Thymus (tissue), 11 donors: ENCODE measurements at regions not wholly inside any gene's neighbourhood (a gene's known extent, or its start where the extent isn't known, plus 50 kb on each side); places are given as distances from the start of the nearest gene placed in this dataset.
"Not testable (repeated sequence)": the region's sequence is repeated elsewhere in the genome, so short reads cannot be mapped to it uniquely, and the experiment has no call there.

ENCODE experiments used
- DNase-seq, 9 donors: peaks; one replicate each; pipeline ENCODE4 v3.0.0-alpha.2; 2013; ENCODE audit warnings: low spot score in 9 of 9, low read depth in 6 of 9, missing footprints in 1 of 9
- H3K27ac ChIP-seq, 2 donors: one replicate each; pipeline ENCODE4 v1.5.1; 2013; ENCODE audit warnings: control low read depth in 1 of 2, low read depth in 1 of 2, low read length in 1 of 2, mild to moderate bottlenecking in 1 of 2, moderate library complexity in 1 of 2
- H3K27me3 ChIP-seq, 2 donors: one replicate each; pipeline ENCODE4 v1.5.1; 2013; ENCODE audit warnings: low read length in 1 of 2; ENCODE audit not compliant: control insufficient read depth in 2 of 2, insufficient read depth in 1 of 2
- H3K36me3 ChIP-seq, 2 donors: one replicate each; pipeline ENCODE4 v1.5.1; 2013; ENCODE audit warnings: low read length in 1 of 2, mild to moderate bottlenecking in 1 of 2, moderate library complexity in 1 of 2; ENCODE audit not compliant: control insufficient read depth in 2 of 2, insufficient read depth in 2 of 2
- H3K4me1 ChIP-seq, 2 donors: one replicate each; pipeline ENCODE4 v1.5.1; 2013; ENCODE audit warnings: low read length in 2 of 2; ENCODE audit not compliant: control insufficient read depth in 2 of 2, insufficient read depth in 2 of 2
- H3K4me3 ChIP-seq, 2 donors: one replicate each; pipeline ENCODE4 v1.5.1; 2013; ENCODE audit warnings: low read length in 2 of 2, control low read depth in 1 of 2, mild to moderate bottlenecking in 1 of 2
- H3K9me3 ChIP-seq, 2 donors: one replicate each; pipeline ENCODE4 v1.5.1; 2013; ENCODE audit warnings: low read length in 1 of 2, mild to moderate bottlenecking in 1 of 2; ENCODE audit not compliant: control insufficient read depth in 2 of 2, insufficient read depth in 1 of 2
- WGBS: extraction: QIAGEN DNeasy Blood & Tissue Kit; methylation state at CpG from one replicate; pipeline ENCODE4 v1.1.7; 2013; 5-methylcytosine and 5-hydroxymethylcytosine counted together
- donor health status: healthy.

DNA sequence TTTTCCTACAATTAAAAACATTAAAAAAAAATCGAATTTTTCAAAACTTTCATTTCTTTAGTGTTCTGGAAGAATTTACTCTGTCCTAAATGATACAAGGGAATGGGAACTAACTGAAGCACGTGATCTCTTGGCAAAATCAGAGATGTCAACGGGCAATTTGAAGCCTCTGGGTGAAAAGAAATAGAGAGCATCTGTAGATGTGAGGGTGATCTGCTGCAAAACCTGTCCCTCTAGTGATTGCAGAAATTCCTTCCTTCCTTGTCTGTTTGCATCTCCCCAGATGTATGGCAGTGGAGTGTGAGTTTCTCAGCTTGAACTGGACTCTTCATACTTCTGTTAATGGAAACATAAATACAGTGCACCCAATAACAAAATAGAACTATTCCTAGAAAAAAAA is 100.5 kb upstream of the S1PR1 start:
- WGBS, result 67% methylated on average over 3 of the region's 3 CpGs
- H3K36me3 ChIP-seq, result no peaks in the 10 kb centered on the region
- no peak for DNase-seq
- H3K27me3 ChIP-seq, result no peaks in the 10 kb centered on the region
- H3K4me3 ChIP-seq, result no peak overlapping the region
- no peaks in the 10 kb centered on the region for H3K9me3 ChIP-seq
- H3K27ac ChIP-seq, result peak overlapping the region in 1 of 2 donors; percentile 50
- peaks cover 3 to 6% of the 10 kb centered on the region in 2 donors for H3K4me1 ChIP-seq

DNA sequence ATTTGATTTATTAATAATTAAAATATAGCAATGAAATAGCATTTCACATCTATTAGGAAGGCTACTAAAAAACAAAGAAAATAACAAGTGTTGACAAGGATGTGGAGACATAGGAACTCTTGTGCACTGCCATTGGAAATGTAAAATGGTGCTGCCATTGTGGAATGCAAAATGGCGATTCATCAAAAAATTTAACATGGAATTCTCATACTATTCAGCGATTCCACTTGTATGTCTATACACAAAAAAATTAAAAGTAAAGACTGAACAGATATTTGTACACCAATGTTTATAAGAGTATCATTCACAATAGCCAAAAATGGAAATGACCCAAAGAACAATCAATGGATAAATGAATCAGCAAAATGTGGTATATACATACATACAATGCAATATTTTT is 101.3 kb upstream of the S1PR1 start:
- 98% methylated on average over 2 of the region's 2 CpGs for WGBS
- H3K4me1 ChIP-seq, result peaks cover 3 to 9% of the 10 kb centered on the region in 2 donors

DNA sequence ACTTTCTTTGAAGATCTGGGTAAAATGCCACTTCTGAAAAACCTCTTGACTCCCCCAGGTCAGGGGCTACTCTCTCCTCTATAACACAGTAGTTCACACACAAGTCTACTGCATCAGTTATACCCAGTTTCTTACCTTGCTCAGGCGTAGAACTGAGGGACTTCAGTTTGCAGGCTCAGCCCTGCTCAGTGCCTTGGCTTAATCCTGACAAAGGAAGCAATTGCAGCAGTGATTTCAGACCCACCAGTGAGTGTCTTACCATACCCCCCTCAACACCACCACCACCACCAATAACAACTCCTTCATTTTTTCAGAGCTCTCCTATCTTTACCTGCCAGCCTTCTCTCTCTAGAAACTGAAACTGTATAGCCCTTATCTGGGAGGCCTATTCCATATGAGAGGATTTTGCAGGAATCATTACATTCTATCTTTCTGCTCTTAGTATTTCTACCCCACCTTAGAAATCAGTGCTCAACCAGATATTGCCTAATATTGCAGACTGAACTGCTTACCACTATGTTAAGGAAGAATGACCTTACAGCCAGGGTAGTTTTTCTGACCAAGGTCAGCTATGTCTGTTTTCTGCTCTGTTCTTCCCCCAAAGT is 105.5 kb upstream of the S1PR1 start:
- no peak overlapping the region for H3K4me3 ChIP-seq
- no peaks in the 10 kb centered on the region for H3K9me3 ChIP-seq
- no peaks in the 10 kb centered on the region for H3K36me3 ChIP-seq
- no peak for DNase-seq
- H3K27ac ChIP-seq, result no peak overlapping the region
- WGBS, result 96% methylated on average over 1 of the region's 1 CpG
- H3K27me3 ChIP-seq, result no peaks in the 10 kb centered on the region
- peaks cover 9 to 28% of the 10 kb centered on the region in 2 donors for H3K4me1 ChIP-seq

More for the DNA sequence above, 101.3 kb upstream of the S1PR1 start:
- Histone ChIP-seq H3K27me3 (no peaks in the 10 kb centered on the region), H3K9me3 (no peaks in the 10 kb centered on the region), H3K36me3 (no peaks in the 10 kb centered on the region), H3K4me3 (no peak overlapping the region), H3K27ac (no peak overlapping the region)
- no peak for DNase-seq

DNA sequence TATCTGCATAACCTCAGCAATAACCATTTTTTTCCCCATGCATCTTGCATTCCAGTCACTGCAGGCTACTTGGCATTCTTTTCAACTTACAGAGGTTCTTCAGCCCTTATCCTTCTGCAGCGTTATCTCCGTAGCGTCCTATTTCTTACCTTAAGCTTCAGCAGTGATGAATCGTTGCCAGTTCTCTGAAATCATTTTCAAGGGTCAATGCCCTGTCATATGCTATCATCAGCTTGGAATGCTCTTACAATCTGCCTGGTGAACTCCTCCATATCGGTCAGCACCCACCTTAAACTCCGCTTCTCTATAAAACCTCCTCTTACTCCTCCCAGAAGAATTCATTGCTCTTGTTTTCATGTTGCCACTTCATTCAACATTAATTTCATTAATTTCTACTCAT is 105.1 kb upstream of the DPH5 start:
- DNase-seq, result no peak
- no peaks in the 10 kb centered on the region for H3K27me3 ChIP-seq
- no peaks in the 10 kb centered on the region for H3K9me3 ChIP-seq
- 97% methylated on average over 6 of the region's 6 CpGs for WGBS
- peaks cover 9 to 28% of the 10 kb centered on the region in 2 donors for H3K4me1 ChIP-seq
- H3K36me3 ChIP-seq, result no peaks in the 10 kb centered on the region
- H3K27ac ChIP-seq, result no peak overlapping the region
- H3K4me3 ChIP-seq, result no peak overlapping the region

DNA sequence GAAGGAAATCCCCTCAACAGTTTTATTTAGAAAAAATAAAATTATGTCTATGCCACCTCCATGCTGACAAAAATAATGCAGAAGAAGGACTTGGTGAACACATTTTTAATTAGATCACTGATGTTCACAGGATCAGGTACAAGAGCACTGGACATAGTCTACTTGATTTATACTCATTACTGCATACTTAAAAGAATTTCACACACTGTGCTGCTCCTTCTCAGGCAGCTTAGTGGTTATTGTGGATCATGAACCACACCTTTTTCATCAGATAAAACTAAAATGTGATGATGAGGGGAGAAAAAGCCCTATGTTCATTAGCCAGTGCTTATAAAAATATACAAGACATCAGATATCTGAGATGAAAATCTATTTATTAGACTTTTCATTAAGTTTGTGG is 103.3 kb upstream of the DPH5 start:
- peaks cover 9 to 23% of the 10 kb centered on the region in 2 donors for H3K4me1 ChIP-seq
- peak overlapping the region in 1 of 2 donors; percentile 92 for H3K27ac ChIP-seq
- H3K4me3 ChIP-seq, result no peak overlapping the region
- no peak for DNase-seq
- no peaks in the 10 kb centered on the region for H3K27me3 ChIP-seq
- H3K9me3 ChIP-seq, result no peaks in the 10 kb centered on the region
- no peaks in the 10 kb centered on the region for H3K36me3 ChIP-seq

DNA sequence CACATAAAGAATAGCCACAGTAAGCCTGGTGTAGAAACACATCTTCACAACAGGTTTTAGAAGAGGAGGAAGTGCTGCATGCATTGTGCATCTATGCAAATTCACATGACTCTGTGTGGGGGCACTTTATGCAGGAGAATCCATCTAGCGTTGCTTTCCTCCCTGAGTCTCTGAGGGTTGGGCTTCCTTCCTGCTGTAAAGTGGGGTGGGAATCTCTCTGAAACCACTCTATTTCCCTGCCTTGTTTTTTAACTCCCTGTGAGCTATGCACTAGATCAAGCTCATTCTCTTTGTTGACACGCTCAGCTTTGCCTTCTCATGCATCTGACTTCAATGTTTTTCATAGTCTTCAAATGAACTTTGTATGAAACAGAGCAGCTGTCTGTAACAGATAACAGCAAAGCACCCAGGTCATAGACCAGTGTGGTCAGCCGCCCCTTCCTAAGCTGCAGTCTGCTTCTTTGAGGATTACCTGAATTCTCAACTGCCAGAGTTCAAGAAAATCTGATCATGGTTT is 102.7 kb upstream of the DPH5 start:
- Histone ChIP-seq H3K36me3 (no peaks in the 10 kb centered on the region), H3K4me1 (peaks cover 9 to 25% of the 10 kb centered on the region in 2 donors), H3K27ac (peak overlapping the region; percentile 87 to 92), H3K4me3 (no peak overlapping the region), H3K9me3 (no peaks in the 10 kb centered on the region), H3K27me3 (no peaks in the 10 kb centered on the region)
- DNase-seq, result peak; percentile 52 to 86 (median 62)
- WGBS, result 5% methylated on average over 3 of the region's 3 CpGs

DNA sequence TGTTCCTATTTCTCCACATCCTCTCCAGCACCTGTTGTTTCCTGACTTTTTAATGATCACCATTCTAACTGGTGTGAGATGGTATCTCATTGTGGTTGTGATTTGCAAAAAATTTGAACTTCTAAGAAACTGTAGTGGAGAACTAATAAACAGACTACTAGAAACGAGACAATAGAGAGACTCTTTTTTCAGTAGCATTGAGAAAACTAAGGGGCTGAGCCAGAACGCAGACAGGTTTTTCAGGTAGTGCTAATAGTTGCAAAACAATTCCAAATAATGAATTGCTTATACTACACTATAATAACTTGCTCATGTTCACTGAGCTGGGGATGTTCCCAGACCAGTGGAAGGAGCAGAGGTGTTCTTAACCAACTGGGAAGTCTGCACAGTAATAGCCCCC is 98.8 kb upstream of the DPH5 start:
- H3K27ac ChIP-seq, result no peak overlapping the region

DNA sequence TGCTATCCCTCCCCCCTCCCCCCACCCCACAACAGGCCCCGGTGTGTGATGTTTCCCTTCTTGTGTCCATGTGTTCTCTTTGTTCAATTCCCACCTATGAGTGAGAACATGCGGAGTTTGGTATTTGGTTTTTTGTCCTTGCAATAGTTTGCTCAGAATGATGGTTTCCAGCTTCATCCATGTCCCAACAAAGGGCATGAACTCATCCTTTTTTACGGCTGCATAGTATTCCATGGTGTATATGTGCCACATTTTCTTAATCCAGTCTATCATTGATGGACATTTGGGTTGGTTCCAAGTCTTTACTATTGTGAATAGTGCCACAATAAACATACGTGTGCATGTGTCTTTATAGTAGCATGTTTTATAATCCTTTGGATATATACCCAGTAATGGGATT is 98.3 kb upstream of the DPH5 start:
- H3K4me3 ChIP-seq, H3K9me3 ChIP-seq, H3K36me3 ChIP-seq, DNase-seq, H3K27ac ChIP-seq, H3K27me3 ChIP-seq: not testable (repeated sequence)
- peaks cover 9 to 25% of the 10 kb centered on the region in 2 donors for H3K4me1 ChIP-seq
- WGBS, result 97% methylated on average over 4 of the region's 4 CpGs

More for the DNA sequence above, 98.8 kb upstream of the DPH5 start:
- 70% methylated on average over 2 of the region's 2 CpGs for WGBS
- DNase-seq, result no peak
- peaks cover 9 to 25% of the 10 kb centered on the region in 2 donors for H3K4me1 ChIP-seq
- H3K4me3 ChIP-seq, result no peak overlapping the region
- H3K27me3 ChIP-seq, result no peaks in the 10 kb centered on the region
- H3K9me3 ChIP-seq, result no peaks in the 10 kb centered on the region
- H3K36me3 ChIP-seq, result no peaks in the 10 kb centered on the region

DNA sequence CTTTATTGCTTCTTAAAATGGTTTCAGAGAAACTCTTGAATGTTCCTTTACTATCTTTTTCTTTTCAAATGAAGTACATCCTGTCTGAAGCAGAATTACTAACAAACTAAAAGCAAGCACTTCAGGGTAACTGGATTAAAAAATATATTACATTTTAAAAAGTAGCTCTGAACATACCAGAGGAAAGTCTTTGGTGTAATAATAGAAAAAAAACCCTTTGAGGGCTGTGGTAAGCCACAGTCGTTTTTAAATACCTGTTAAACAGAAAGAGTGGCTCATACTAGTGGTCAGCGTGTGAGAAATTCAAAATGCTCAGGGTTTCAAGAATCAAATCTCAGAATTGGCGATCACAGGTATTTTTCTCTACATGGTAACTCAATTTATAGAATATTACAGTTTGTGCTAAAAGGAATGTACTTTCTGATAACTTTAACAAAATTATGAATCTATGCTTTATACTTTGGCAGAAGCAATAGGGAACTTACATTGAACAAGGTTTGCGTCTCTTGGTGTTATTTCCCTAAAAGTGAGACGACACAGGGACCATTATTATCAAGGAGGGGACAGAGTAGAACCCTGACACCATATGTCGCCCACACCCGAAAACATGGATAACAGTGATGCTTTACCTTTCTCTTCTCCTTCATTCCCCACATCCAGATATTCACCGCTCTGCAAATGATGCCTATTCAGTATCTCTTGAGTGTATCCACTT is 97.0 kb upstream of the DPH5 start:
- peaks cover 1 to 14% of the 10 kb centered on the region in 2 donors for H3K4me1 ChIP-seq
- no peaks in the 10 kb centered on the region for H3K36me3 ChIP-seq
- peak overlapping the region in 1 of 2 donors; percentile 5 for H3K27ac ChIP-seq
- no peaks in the 10 kb centered on the region for H3K9me3 ChIP-seq
- 53% methylated on average over 8 of the region's 8 CpGs for WGBS
- DNase-seq, result peak in 2 of 9 donors; percentile 27 to 57
- H3K27me3 ChIP-seq, result no peaks in the 10 kb centered on the region
- no peak overlapping the region for H3K4me3 ChIP-seq
